Panc1 (cell line): ENCODE measurements at regions not wholly inside any gene's neighbourhood (a gene's known extent, or its start where the extent isn't known, plus 50 kb on each side); places are given as distances from the start of the nearest gene placed in this dataset.

Experiments used
- CTCF ChIP-seq: fragments of 450-650 bp; IDR thresholded peaks from 2 replicates; pipeline ENCODE4 v1.5.1; 2017; ENCODE audit warnings: mild to moderate bottlenecking
- POLR2AphosphoS5 ChIP-seq: IDR thresholded peaks from 2 replicates; pipeline ENCODE4 v1.6.1; 2012; ENCODE audit warnings: mild to moderate bottlenecking, low read depth, low read length, moderate library complexity
- SIN3A ChIP-seq: IDR thresholded peaks from 2 replicates; pipeline ENCODE4 v1.6.1; 2012; ENCODE audit warnings: low read depth, mild to moderate bottlenecking, low read length, moderate library complexity, borderline replicate concordance; ENCODE audit not compliant: insufficient read depth
- TCF7L2 ChIP-seq: IDR thresholded peaks from 2 replicates; pipeline ENCODE4 v1.6.1; 2011; ENCODE audit warnings: mild to moderate bottlenecking, low read depth, low read length, inconsistent platforms

- TF ChIP-seq TCF7L2: no peak
- no peak for TF ChIP-seq CTCF
- no peak for TF ChIP-seq POLR2AphosphoS5
- TF ChIP-seq SIN3A: no peak
Observed at GRCh38 chr14:51400139-51400538, 160.1 kb downstream of the TMX1 start.
